Naive B cell (primary cell): ENCODE measurements at regions not wholly inside any gene's neighbourhood (a gene's known extent, or its start where the extent isn't known, plus 50 kb on each side); places are given as distances from the start of the nearest gene placed in this dataset.
A peak's percentile ranks its signal among the peaks of the same experiment; 100 is the strongest.

Experiments used
- ATAC-seq, 2 donors: fragments of 150-1000 bp; cut with Tn5 transposase; 2 replicates each; pipeline ENCODE4 v1.10.0; 2021; ENCODE audit warnings: low read depth in 2 of 2, mild to moderate bottlenecking in 2 of 2, moderate library complexity in 2 of 2
- DNase-seq: peaks from one replicate; pipeline ENCODE4 v3.0.0; 2022
- H3K27ac Mint-ChIP-seq, 6 donors: one replicate each; pipeline ENCODE4 v1.8.0; 2020 to 2022; ENCODE audit warnings: mild to moderate bottlenecking in 6 of 6, mixed read lengths in 6 of 6, moderate library complexity in 5 of 6, inconsistent platforms in 2 of 6
- H3K27me3 Mint-ChIP-seq, 3 donors: one replicate each; pipeline ENCODE4 v1.8.0; 2021 to 2022; ENCODE audit warnings: mixed read lengths in 3 of 3, mild to moderate bottlenecking in 1 of 3
- H3K36me3 Mint-ChIP-seq, 2 donors: one replicate each; pipeline ENCODE4 v1.8.0; 2020 to 2022; ENCODE audit warnings: mixed read lengths in 2 of 2, inconsistent platforms in 1 of 2, mild to moderate bottlenecking in 1 of 2
- H3K4me1 Mint-ChIP-seq, 3 donors: one replicate each; pipeline ENCODE4 v1.8.0; 2020 to 2022; ENCODE audit warnings: mixed read lengths in 3 of 3, inconsistent platforms in 1 of 3, mild to moderate bottlenecking in 1 of 3, moderate library complexity in 1 of 3
- H3K4me3 Mint-ChIP-seq, 8 donors: one replicate each; pipeline ENCODE4 v1.8.0; 2020 to 2022; ENCODE audit warnings: mild to moderate bottlenecking in 8 of 8, mixed read lengths in 8 of 8, moderate library complexity in 8 of 8, inconsistent platforms in 2 of 8
- H3K9me3 Mint-ChIP-seq, 7 donors: one replicate each; pipeline ENCODE4 v1.8.0; 2020 to 2022; ENCODE audit warnings: mixed read lengths in 7 of 7, mild to moderate bottlenecking in 5 of 7, inconsistent platforms in 2 of 7, moderate library complexity in 1 of 7

- H3K27ac Mint-ChIP-seq: peak overlapping the region in 2 of 6 donors; percentile 1 to 63
- peak in 1 of 2 donors; percentile 43 for ATAC-seq
Measured at GRCh38 chr15:96066852-96067495, 263.5 kb upstream of the NR2F2 start.

GRCh38 chr15:96067677-96068076, 262.8 kb upstream of the NR2F2 start:
- H3K27ac Mint-ChIP-seq: peak overlapping the region in 2 of 6 donors; percentile 1 to 63
- H3K36me3 Mint-ChIP-seq: no peaks in the 10 kb centered on the region
- no peak overlapping the region for H3K4me3 Mint-ChIP-seq
- peaks cover 0 to 4% (median 0%) of the 10 kb centered on the region in 7 donors for H3K9me3 Mint-ChIP-seq
- DNase-seq (no peak), ATAC-seq (no peak)
- no peaks in the 10 kb centered on the region for H3K27me3 Mint-ChIP-seq
- no peaks in the 10 kb centered on the region for H3K4me1 Mint-ChIP-seq

More at GRCh38 chr15:96066852-96067495, 263.5 kb upstream of the NR2F2 start:
- DNase-seq: no peak
- peaks cover 0 to 4% (median 0%) of the 10 kb centered on the region in 7 donors for H3K9me3 Mint-ChIP-seq
- H3K36me3 Mint-ChIP-seq: no peaks in the 10 kb centered on the region
- H3K27me3 Mint-ChIP-seq: no peaks in the 10 kb centered on the region
- no peaks in the 10 kb centered on the region for H3K4me1 Mint-ChIP-seq
- H3K4me3 Mint-ChIP-seq: no peak overlapping the region

- no peak for ATAC-seq
- H3K27me3 Mint-ChIP-seq: no peaks in the 10 kb centered on the region
- H3K4me3 Mint-ChIP-seq: no peak overlapping the region
- H3K27ac Mint-ChIP-seq: no peak overlapping the region
- no peaks in the 10 kb centered on the region for H3K36me3 Mint-ChIP-seq
- no peaks in the 10 kb centered on the region for H3K4me1 Mint-ChIP-seq
- peaks cover 0 to 2% (median 0%) of the 10 kb centered on the region in 7 donors for H3K9me3 Mint-ChIP-seq
- no peak for DNase-seq
Measured at GRCh38 chr15:96068897-96069296, 261.6 kb upstream of the NR2F2 start.

- Mint-ChIP-seq H3K27ac (no peak overlapping the region), H3K27me3 (no peaks in the 10 kb centered on the region), H3K4me3 (no peak overlapping the region), H3K9me3 (peaks cover 0 to 2% (median 0%) of the 10 kb centered on the region in 7 donors), H3K4me1 (no peaks in the 10 kb centered on the region), H3K36me3 (no peaks in the 10 kb centered on the region)
- DNase-seq (no peak), ATAC-seq (no peak)
Measured at GRCh38 chr15:96070636-96071035, 259.9 kb upstream of the NR2F2 start.

GRCh38 chr15:96072821-96073220, 257.7 kb upstream of the NR2F2 start:
- no peaks in the 10 kb centered on the region for H3K4me1 Mint-ChIP-seq
- peaks cover 0 to 2% (median 0%) of the 10 kb centered on the region in 7 donors for H3K9me3 Mint-ChIP-seq
- no peaks in the 10 kb centered on the region for H3K27me3 Mint-ChIP-seq
- H3K4me3 Mint-ChIP-seq: no peak overlapping the region
- H3K36me3 Mint-ChIP-seq: no peaks in the 10 kb centered on the region
- no peak for DNase-seq
- ATAC-seq: no peak
- no peak overlapping the region for H3K27ac Mint-ChIP-seq

- Mint-ChIP-seq H3K27ac (no peak overlapping the region), H3K27me3 (no peaks in the 10 kb centered on the region), H3K9me3 (peaks cover 0 to 2% (median 0%) of the 10 kb centered on the region in 7 donors), H3K36me3 (no peaks in the 10 kb centered on the region), H3K4me1 (no peaks in the 10 kb centered on the region), H3K4me3 (no peak overlapping the region)
- DNase-seq (no peak), ATAC-seq (no peak)
Measured at GRCh38 chr15:96073908-96074307, 256.6 kb upstream of the NR2F2 start.

GRCh38 chr15:96075895-96076294, 254.6 kb upstream of the NR2F2 start:
- Mint-ChIP-seq H3K9me3 (peaks cover 0 to 4% (median 0%) of the 10 kb centered on the region in 7 donors), H3K4me3 (no peak overlapping the region), H3K27ac (no peak overlapping the region), H3K36me3 (no peaks in the 10 kb centered on the region), H3K4me1 (no peaks in the 10 kb centered on the region), H3K27me3 (no peaks in the 10 kb centered on the region)
- DNase-seq: no peak
- no peak for ATAC-seq

- no peak for ATAC-seq
- no peak for DNase-seq
- Mint-ChIP-seq H3K36me3 (no peaks in the 10 kb centered on the region), H3K9me3 (peaks cover 0 to 4% (median 0%) of the 10 kb centered on the region in 7 donors), H3K4me3 (no peak overlapping the region), H3K4me1 (no peaks in the 10 kb centered on the region), H3K27me3 (no peaks in the 10 kb centered on the region), H3K27ac (no peak overlapping the region)
Measured at GRCh38 chr15:96076350-96076749, 254.2 kb upstream of the NR2F2 start.

GRCh38 chr15:96079041-96079440, 251.5 kb upstream of the NR2F2 start:
- no peaks in the 10 kb centered on the region for H3K36me3 Mint-ChIP-seq
- H3K4me3 Mint-ChIP-seq: no peak overlapping the region
- H3K27ac Mint-ChIP-seq: peak overlapping the region in 1 of 6 donors; percentile 43
- DNase-seq: no peak
- H3K4me1 Mint-ChIP-seq: no peaks in the 10 kb centered on the region
- peaks cover 0 to 6% (median 0%) of the 10 kb centered on the region in 7 donors for H3K9me3 Mint-ChIP-seq
- H3K27me3 Mint-ChIP-seq: no peaks in the 10 kb centered on the region
- no peak for ATAC-seq

GRCh38 chr15:96079882-96080281, 250.6 kb upstream of the NR2F2 start:
- no peaks in the 10 kb centered on the region for H3K4me1 Mint-ChIP-seq
- H3K4me3 Mint-ChIP-seq: no peak overlapping the region
- H3K27me3 Mint-ChIP-seq: no peaks in the 10 kb centered on the region
- H3K36me3 Mint-ChIP-seq: no peaks in the 10 kb centered on the region
- no peak overlapping the region for H3K27ac Mint-ChIP-seq
- ATAC-seq (no peak), DNase-seq (no peak)
- peaks cover 0 to 6% (median 0%) of the 10 kb centered on the region in 7 donors for H3K9me3 Mint-ChIP-seq

GRCh38 chr15:96086164-96086563, 244.3 kb upstream of the NR2F2 start:
- Mint-ChIP-seq H3K4me3 (no peak overlapping the region), H3K4me1 (no peaks in the 10 kb centered on the region), H3K9me3 (peaks cover 0 to 7% (median 0%) of the 10 kb centered on the region in 7 donors), H3K36me3 (no peaks in the 10 kb centered on the region), H3K27ac (no peak overlapping the region), H3K27me3 (peaks cover 0 to 5% (median 0%) of the 10 kb centered on the region in 3 donors)
- ATAC-seq: no peak
- no peak for DNase-seq

- no peak for ATAC-seq
- peaks cover 0 to 5% (median 0%) of the 10 kb centered on the region in 7 donors for H3K9me3 Mint-ChIP-seq
- no peak for DNase-seq
- no peaks in the 10 kb centered on the region for H3K36me3 Mint-ChIP-seq
- H3K4me1 Mint-ChIP-seq: no peaks in the 10 kb centered on the region
- H3K4me3 Mint-ChIP-seq: no peak overlapping the region
- H3K27ac Mint-ChIP-seq: no peak overlapping the region
- peaks cover 0 to 5% (median 0%) of the 10 kb centered on the region in 3 donors for H3K27me3 Mint-ChIP-seq
Measured at GRCh38 chr15:96087180-96087884, 243.2 kb upstream of the NR2F2 start.

GRCh38 chr15:96088650-96089049, 241.8 kb upstream of the NR2F2 start:
- DNase-seq (no peak), ATAC-seq (no peak)
- peaks cover 0 to 6% (median 0%) of the 10 kb centered on the region in 7 donors for H3K9me3 Mint-ChIP-seq
- peaks cover 0 to 5% (median 0%) of the 10 kb centered on the region in 3 donors for H3K27me3 Mint-ChIP-seq
- no peak overlapping the region for H3K27ac Mint-ChIP-seq
- H3K36me3 Mint-ChIP-seq: no peaks in the 10 kb centered on the region
- no peaks in the 10 kb centered on the region for H3K4me1 Mint-ChIP-seq
- no peak overlapping the region for H3K4me3 Mint-ChIP-seq

- no peak for ATAC-seq
- no peak for DNase-seq
- H3K9me3 Mint-ChIP-seq: peaks cover 0 to 6% (median 0%) of the 10 kb centered on the region in 7 donors
- H3K27ac Mint-ChIP-seq: no peak overlapping the region
- no peak overlapping the region for H3K4me3 Mint-ChIP-seq
- no peaks in the 10 kb centered on the region for H3K36me3 Mint-ChIP-seq
- H3K4me1 Mint-ChIP-seq: no peaks in the 10 kb centered on the region
- H3K27me3 Mint-ChIP-seq: peaks cover 0 to 5% (median 0%) of the 10 kb centered on the region in 3 donors
Measured at GRCh38 chr15:96089405-96090058, 241.0 kb upstream of the NR2F2 start.
